Neuronal stem cell (in vitro differentiated cells): ENCODE measurements at regions not wholly inside any gene's neighbourhood (a gene's known extent, or its start where the extent isn't known, plus 50 kb on each side); places are given as distances from the start of the nearest gene placed in this dataset.

Source experiments
- DNase-seq: peaks from one replicate; pipeline ENCODE4 v3.0.0-alpha.2; 2013; ENCODE audit warnings: low spot score
- H2AFZ ChIP-seq: one replicate; pipeline ENCODE4 v1.6.1; 2013; ENCODE audit warnings: mild to moderate bottlenecking, low read length, inconsistent platforms
- H2AK5ac ChIP-seq: 2 replicates; pipeline ENCODE4 v1.6.1; 2013; ENCODE audit warnings: low read depth, mild to moderate bottlenecking, inconsistent platforms, low read length, moderate library complexity, mixed read lengths
- H2BK120ac ChIP-seq: 2 replicates; pipeline ENCODE4 v1.6.1; 2013; ENCODE audit warnings: low read depth, mild to moderate bottlenecking, inconsistent platforms, low read length, moderate library complexity, mixed read lengths
- H2BK12ac ChIP-seq: one replicate; pipeline ENCODE4 v1.6.1; 2013; ENCODE audit warnings: low read length, inconsistent platforms
- H2BK15ac ChIP-seq: 2 replicates; pipeline ENCODE4 v1.6.1; 2013; ENCODE audit warnings: mild to moderate bottlenecking, low read length, inconsistent platforms, mixed read lengths
- H2BK5ac ChIP-seq: one replicate; pipeline ENCODE4 v1.6.1; 2013; ENCODE audit warnings: inconsistent platforms, mild to moderate bottlenecking, low read length, moderate library complexity
- H3K14ac ChIP-seq: one replicate; pipeline ENCODE4 v1.6.1; 2013; ENCODE audit warnings: low read length, inconsistent platforms
- H3K18ac ChIP-seq: 2 replicates; pipeline ENCODE4 v1.6.1; 2013; ENCODE audit warnings: low read length, inconsistent platforms
- H3K23ac ChIP-seq: 2 replicates; pipeline ENCODE4 v1.6.1; 2013; ENCODE audit warnings: low read depth, mild to moderate bottlenecking, mixed read lengths, low read length, inconsistent platforms; ENCODE audit not compliant: poor library complexity
- H3K27ac ChIP-seq: replicated peaks from 3 replicates; pipeline ENCODE4 v1.5.1; 2013; ENCODE audit warnings: low read length, inconsistent platforms
- H3K27me3 ChIP-seq, 3 experiments: 2 replicates each; pipeline ENCODE4 v1.6.1; 2013; ENCODE audit warnings: low read length in 3 of 3, mild to moderate bottlenecking in 2 of 3, inconsistent platforms in 1 of 3, low read depth in 1 of 3, mixed read lengths in 1 of 3, moderate library complexity in 1 of 3; ENCODE audit not compliant: control insufficient read depth in 3 of 3, insufficient read depth in 3 of 3
- H3K36me3 ChIP-seq, 2 donors: replicated peaks in 1 of 2; 2 replicates each; pipeline ENCODE4 v1.6.1; 2013; ENCODE audit warnings: low read length in 2 of 2; ENCODE audit not compliant: control insufficient read depth in 2 of 2, insufficient read depth in 2 of 2
- H3K4ac ChIP-seq: 2 replicates; pipeline ENCODE4 v1.6.1; 2013; ENCODE audit warnings: inconsistent platforms, mild to moderate bottlenecking, low read length, moderate library complexity
- H3K4me1 ChIP-seq, 2 donors: 1 replicate in 1 of 2; 2 replicates in 1 of 2; pipeline ENCODE4 v1.6.1; 2013; ENCODE audit warnings: low read length in 2 of 2, low read depth in 1 of 2; ENCODE audit not compliant: control insufficient read depth in 2 of 2, insufficient read depth in 1 of 2
- H3K4me2 ChIP-seq: one replicate; pipeline ENCODE4 v1.6.1; 2013; ENCODE audit warnings: mild to moderate bottlenecking, low read length, inconsistent platforms; ENCODE audit not compliant: insufficient read depth, poor library complexity, severe bottlenecking
- H3K4me3 ChIP-seq, 2 donors: 2 replicates each; pipeline ENCODE4 v1.5.1; 2013; ENCODE audit warnings: low read length in 2 of 2, mild to moderate bottlenecking in 2 of 2, inconsistent platforms in 1 of 2, moderate library complexity in 1 of 2
- H3K79me1 ChIP-seq: one replicate; pipeline ENCODE4 v1.6.1; 2013; ENCODE audit warnings: low read depth, mild to moderate bottlenecking, inconsistent platforms, low read length, moderate library complexity
- H3K9ac ChIP-seq: one replicate; pipeline ENCODE4 v1.6.1; 2013; ENCODE audit warnings: mild to moderate bottlenecking, low read depth, low read length, inconsistent platforms; ENCODE audit not compliant: poor library complexity
- H3K9me3 ChIP-seq, 2 donors: replicated peaks in 1 of 2; 2 replicates each; pipeline versions ENCODE3 to v1.6.1; 2013; ENCODE audit warnings: low read length in 2 of 2, mild to moderate bottlenecking in 2 of 2, inconsistent platforms in 1 of 2, low read depth in 1 of 2, mixed read lengths in 1 of 2, moderate library complexity in 1 of 2; ENCODE audit not compliant: control insufficient read depth in 2 of 2, insufficient read depth in 1 of 2
- H4K8ac ChIP-seq: one replicate; pipeline ENCODE4 v1.6.1; 2013; ENCODE audit warnings: low read depth, mild to moderate bottlenecking, inconsistent platforms, low read length, moderate library complexity
- H4K91ac ChIP-seq: one replicate; pipeline ENCODE4 v1.6.1; 2013; ENCODE audit warnings: low read length, low read depth, mild to moderate bottlenecking, inconsistent platforms; ENCODE audit not compliant: poor library complexity
- WGBS, 2 donors: extraction: QIAGEN DNeasy Blood & Tissue Kit; methylation state at CpG; one replicate each; pipeline ENCODE4 v1.1.7; 2013; ENCODE audit warnings: missing lambda C conversion rate in 2 of 2, mixed read lengths in 1 of 2; ENCODE audit not compliant: insufficient read length in 2 of 2, insufficient replicate concordance in 1 of 2; ENCODE audit errors: extremely low coverage in 2 of 2; 5-methylcytosine and 5-hydroxymethylcytosine counted together

DNA sequence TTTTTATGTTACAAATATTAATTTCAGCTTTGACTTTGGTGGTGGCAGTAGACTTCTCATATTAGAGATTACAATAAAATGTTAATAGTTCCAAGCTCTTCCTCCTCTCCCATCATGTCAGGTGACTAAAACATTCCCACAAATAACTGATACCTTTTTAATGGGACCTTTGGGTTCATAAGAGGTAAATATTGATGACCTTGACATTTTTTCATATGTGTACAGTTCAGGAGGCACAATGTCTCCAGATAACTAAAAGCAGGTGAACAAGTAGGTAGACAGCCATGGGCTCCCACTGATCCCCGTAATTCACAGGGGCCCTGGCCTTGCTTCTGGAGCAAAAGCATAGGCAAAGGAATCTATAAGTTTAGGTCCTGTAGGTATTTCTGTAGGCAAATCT is 317.7 kb downstream of the SOX4 start:
- no peak overlapping the region for H2BK12ac ChIP-seq
- H3K4me3 ChIP-seq, result no peak overlapping the region
- no peak overlapping the region for H3K4ac ChIP-seq
- WGBS, 2 donors, result no CpG with 5 or more reads among the region's 1 CpG
- H3K23ac ChIP-seq, result no peak overlapping the region
- H2BK5ac ChIP-seq, result no peak overlapping the region
- H2BK120ac ChIP-seq, result no peak overlapping the region
- no peak overlapping the region for H3K18ac ChIP-seq
- H2BK15ac ChIP-seq, result no peak overlapping the region
- no peak overlapping the region for H4K8ac ChIP-seq
- no peak overlapping the region for H4K91ac ChIP-seq
- no peak overlapping the region for H2AK5ac ChIP-seq
- H3K27ac ChIP-seq, result no peak overlapping the region
- H3K14ac ChIP-seq, result no peak overlapping the region
- no peaks in the 10 kb centered on the region for H3K4me1 ChIP-seq
- H3K27me3 ChIP-seq, result no peaks in the 10 kb centered on the region
- DNase-seq, result no peak
- H3K9me3 ChIP-seq, result peaks cover 0 to 2% of the 10 kb centered on the region in 2 donors
- no peak overlapping the region for H3K4me2 ChIP-seq
- H3K9ac ChIP-seq, result no peak overlapping the region
- H3K79me1 ChIP-seq, result no peaks in the 10 kb centered on the region
- peaks cover 0 to 24% of the 10 kb centered on the region in 2 donors for H3K36me3 ChIP-seq
- H2AFZ ChIP-seq, result no peak overlapping the region

DNA sequence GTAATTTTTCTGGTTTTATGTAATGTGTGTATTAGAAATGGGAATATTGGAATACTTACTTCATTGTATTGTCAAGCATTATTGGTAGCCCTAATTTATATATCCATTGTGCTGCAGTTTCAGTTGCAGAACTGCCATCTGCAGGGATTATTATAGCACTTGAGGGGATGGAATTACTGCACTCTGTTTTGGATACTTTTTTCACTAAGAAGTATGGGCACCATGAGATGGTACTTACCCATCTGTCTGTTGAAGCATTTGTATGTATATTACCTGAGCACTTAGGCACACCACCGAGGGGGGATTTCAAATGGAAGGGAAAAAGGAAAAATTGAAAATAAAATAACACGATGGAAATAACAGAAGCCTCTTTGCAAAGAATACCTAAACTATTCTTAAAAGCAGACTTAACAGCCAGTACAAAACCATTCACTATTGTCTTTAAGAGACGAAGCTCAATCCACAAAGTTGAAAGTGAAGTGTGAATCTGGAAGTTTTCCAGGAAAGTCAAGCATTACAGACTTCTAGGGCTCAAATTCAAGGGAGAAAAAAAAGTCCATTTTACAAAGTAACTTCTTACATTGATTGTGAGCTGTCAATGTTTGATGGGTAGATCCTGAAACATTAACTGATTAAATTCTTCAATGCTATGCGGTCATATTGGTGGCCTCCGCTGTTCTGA is 318.7 kb downstream of the SOX4 start:
- no peak overlapping the region for H2BK120ac ChIP-seq
- peaks cover 0 to 27% of the 10 kb centered on the region in 2 donors for H3K36me3 ChIP-seq
- H2BK15ac ChIP-seq, result no peak overlapping the region
- H3K9me3 ChIP-seq, result peaks cover 0 to 2% of the 10 kb centered on the region in 2 donors
- H3K4me3 ChIP-seq, result no peak overlapping the region
- H3K4me1 ChIP-seq, result no peaks in the 10 kb centered on the region
- H3K27ac ChIP-seq, result no peak overlapping the region
- no peaks in the 10 kb centered on the region for H3K27me3 ChIP-seq
- no peak overlapping the region for H4K8ac ChIP-seq
- no peak overlapping the region for H2AFZ ChIP-seq
- no peak overlapping the region for H2AK5ac ChIP-seq
- no peak overlapping the region for H4K91ac ChIP-seq
- no peak overlapping the region for H2BK12ac ChIP-seq
- H3K14ac ChIP-seq, result no peak overlapping the region
- no peak for DNase-seq
- no peak overlapping the region for H2BK5ac ChIP-seq
- no peak overlapping the region for H3K4ac ChIP-seq
- H3K18ac ChIP-seq, result no peak overlapping the region
- no peak overlapping the region for H3K23ac ChIP-seq
- no CpG with 5 or more reads among the region's 5 CpGs for WGBS, 2 donors
- no peaks in the 10 kb centered on the region for H3K79me1 ChIP-seq
- H3K9ac ChIP-seq, result no peak overlapping the region
- H3K4me2 ChIP-seq, result no peak overlapping the region

- Histone ChIP-seq H2BK5ac (no peak overlapping the region), H3K14ac (no peak overlapping the region), H4K91ac (no peak overlapping the region), H3K27me3 (no peaks in the 10 kb centered on the region), H3K4me1 (no peaks in the 10 kb centered on the region), H4K8ac (no peak overlapping the region), H3K9me3 (peaks cover 0 to 2% of the 10 kb centered on the region in 2 donors), H2AFZ (no peak overlapping the region), H3K23ac (no peak overlapping the region), H2BK15ac (no peak overlapping the region), H2AK5ac (no peak overlapping the region), H2BK12ac (no peak overlapping the region), H2BK120ac (no peak overlapping the region), H3K27ac (no peak overlapping the region), H3K18ac (no peak overlapping the region), H3K4me3 (no peak overlapping the region), H3K4ac (no peak overlapping the region), H3K9ac (no peak overlapping the region), H3K36me3 (peaks cover 0 to 23% of the 10 kb centered on the region in 2 donors), H3K4me2 (no peak overlapping the region), H3K79me1 (no peaks in the 10 kb centered on the region)
- WGBS, 2 donors, result no CpG with 5 or more reads among the region's 8 CpGs
- DNase-seq, result no peak
These were observed 320.8 kb downstream of the SOX4 start for GRCh38 chr6:21914121-21914973.

- no peak overlapping the region for H3K14ac ChIP-seq
- no peaks in the 10 kb centered on the region for H3K27me3 ChIP-seq
- no peak overlapping the region for H2BK12ac ChIP-seq
- H2AK5ac ChIP-seq, result no peak overlapping the region
- no peak overlapping the region for H2BK5ac ChIP-seq
- H2AFZ ChIP-seq, result no peak overlapping the region
- no peak overlapping the region for H3K23ac ChIP-seq
- WGBS, 2 donors, result no CpG with 5 or more reads among the region's 1 CpG
- peak overlapping the region; percentile 48 for H3K18ac ChIP-seq
- H2BK120ac ChIP-seq, result no peak overlapping the region
- H4K91ac ChIP-seq, result no peak overlapping the region
- no peak overlapping the region for H3K4me2 ChIP-seq
- no peak overlapping the region for H3K9ac ChIP-seq
- H3K4ac ChIP-seq, result no peak overlapping the region
- H3K79me1 ChIP-seq, result no peaks in the 10 kb centered on the region
- no peak overlapping the region for H3K4me3 ChIP-seq
- H3K36me3 ChIP-seq, result peaks cover 0 to 12% of the 10 kb centered on the region in 2 donors
- no peaks in the 10 kb centered on the region for H3K4me1 ChIP-seq
- H4K8ac ChIP-seq, result no peak overlapping the region
- H3K9me3 ChIP-seq, result no peaks in the 10 kb centered on the region
- H3K27ac ChIP-seq, result no peak overlapping the region
- H2BK15ac ChIP-seq, result no peak overlapping the region
- no peak for DNase-seq
These were observed 322.2 kb downstream of the SOX4 start for GRCh38 chr6:21915707-21916260.
